GM23248 (cell line): ENCODE measurements at regions not wholly inside any gene's neighbourhood (a gene's known extent, or its start where the extent isn't known, plus 50 kb on each side); places are given as distances from the start of the nearest gene placed in this dataset.

Source experiments
- DNase-seq: peaks from one replicate; pipeline ENCODE4 v3.0.0-alpha.2; 2015
- H2AFZ ChIP-seq: fragments of 200-600 bp; sonication (generic); 2 replicates; pipeline ENCODE4 v1.6.1; 2016; ENCODE audit warnings: antibody characterized with exemption
- H3F3A ChIP-seq: fragments of 200-600 bp; sonication (generic); 2 replicates; pipeline ENCODE4 v1.6.1; 2016; ENCODE audit warnings: mild to moderate bottlenecking, antibody characterized with exemption, mixed run types; ENCODE audit not compliant: insufficient read depth
- H3K27ac ChIP-seq: fragments of 200-600 bp; sonication (generic); 2 replicates; pipeline ENCODE4 v1.5.1; 2016; ENCODE audit warnings: mild to moderate bottlenecking
- H3K27me3 ChIP-seq: fragments of 200-600 bp; sonication (generic); replicated peaks from 2 replicates; pipeline ENCODE4 v1.6.1; 2016; ENCODE audit warnings: mild to moderate bottlenecking; ENCODE audit not compliant: insufficient read depth
- H3K36me3 ChIP-seq: fragments of 200-600 bp; sonication (generic); 2 replicates; pipeline ENCODE4 v1.6.1; 2016; ENCODE audit warnings: low read depth, mild to moderate bottlenecking
- H3K4me1 ChIP-seq: fragments of 200-600 bp; sonication (generic); 2 replicates; pipeline ENCODE4 v1.6.1; 2016; ENCODE audit warnings: mild to moderate bottlenecking; ENCODE audit not compliant: insufficient read depth
- H3K4me2 ChIP-seq: fragments of 200-600 bp; sonication (generic); one replicate; pipeline ENCODE4 v1.6.1; 2016; ENCODE audit warnings: mild to moderate bottlenecking; ENCODE audit not compliant: unreplicated experiment
- H3K4me3 ChIP-seq: fragments of 200-600 bp; sonication (generic); 2 replicates; pipeline ENCODE4 v1.5.1; 2016; ENCODE audit warnings: mild to moderate bottlenecking
- H3K79me2 ChIP-seq: fragments of 200-600 bp; sonication (generic); 2 replicates; pipeline ENCODE4 v1.6.1; 2016; ENCODE audit warnings: mild to moderate bottlenecking; ENCODE audit not compliant: insufficient read depth
- H3K9ac ChIP-seq: fragments of 200-600 bp; sonication (generic); 2 replicates; pipeline ENCODE4 v1.6.1; 2016; ENCODE audit warnings: mild to moderate bottlenecking
- H3K9me2 ChIP-seq: fragments of 200-600 bp; sonication (generic); 2 replicates; pipeline ENCODE4 v1.6.1; 2016; ENCODE audit warnings: mixed run types, mild to moderate bottlenecking, moderate library complexity; ENCODE audit not compliant: insufficient read depth
- H3K9me3 ChIP-seq: fragments of 200-600 bp; sonication (generic); one replicate; pipeline ENCODE4 v1.6.1; 2017; ENCODE audit warnings: low read depth
- H4K20me1 ChIP-seq: fragments of 200-600 bp; sonication (generic); 2 replicates; pipeline ENCODE4 v1.6.0; 2016; ENCODE audit not compliant: insufficient read depth
- EZH2 ChIP-seq: fragments of 200-600 bp; sonication (generic); IDR thresholded peaks from 2 replicates; pipeline ENCODE4 v1.6.1; 2018; ENCODE audit warnings: antibody characterized with exemption, mild to moderate bottlenecking; ENCODE audit not compliant: insufficient read depth, poor library complexity, severe bottlenecking
- EZH2phosphoT487 ChIP-seq: fragments of 200-600 bp; sonication (generic); IDR thresholded peaks from 2 replicates; pipeline ENCODE4 v1.6.1; 2018; ENCODE audit warnings: antibody characterized with exemption, moderate library complexity, mild to moderate bottlenecking, low read depth; ENCODE audit not compliant: insufficient read depth
- WGBS, 2 experiments: methylation state at CpG; one replicate each; pipeline ENCODE4 v1.1.6; 2015 to 2017; ENCODE audit warnings: low lambda C conversion rate in 2 of 2, low coverage in 1 of 2; ENCODE audit errors: missing lambda C conversion rate in 2 of 2; 5-methylcytosine and 5-hydroxymethylcytosine counted together
- in situ Hi-C: fragments of 300-500 bp; cut with MboI; formaldehyde crosslinking; loops from 2 replicates; pipeline ENCODE4 v1.15.0; 2020

- Histone ChIP-seq H2AFZ (no peak overlapping the region), H3F3A (peaks cover 17% of the 10 kb centered on the region; the same call in 1 of the 2 replicates), H3K36me3 (no peaks in the 10 kb centered on the region), H3K4me3 (no peak overlapping the region), H3K9me2 (no peaks in the 10 kb centered on the region), H3K4me1 (peaks cover 21% of the 10 kb centered on the region), H3K27ac (no peak overlapping the region), H3K9ac (no peak overlapping the region), H3K79me2 (no peaks in the 10 kb centered on the region), H3K4me2 (no peak overlapping the region), H4K20me1 (no peaks in the 10 kb centered on the region), H3K9me3 (no peaks in the 10 kb centered on the region), H3K27me3 (no peaks in the 10 kb centered on the region)
- in situ Hi-C loops, result no loop called here
- no peak for DNase-seq
- TF ChIP-seq EZH2 (no peak), EZH2phosphoT487 (no peak)
These were observed 209.4 kb downstream of the LRIG3 start for GRCh38 chr12:58710901-58711300.

GRCh38 chr12:58711974-58712373 lies 208.3 kb downstream of the LRIG3 start:
- in situ Hi-C loops, result no loop called here
- Histone ChIP-seq H4K20me1 (no peaks in the 10 kb centered on the region), H3K4me2 (peak overlapping the region; percentile 60), H3K4me1 (peaks cover 21% of the 10 kb centered on the region), H3K27me3 (no peaks in the 10 kb centered on the region), H3K9me3 (no peaks in the 10 kb centered on the region), H3K9ac (no peak overlapping the region), H2AFZ (0 out of 2 replicates have a peak overlapping the region, but pooled peaks have one; percentile 8), H3K9me2 (no peaks in the 10 kb centered on the region), H3F3A (peaks cover 17% of the 10 kb centered on the region; the same call in 1 of the 2 replicates), H3K27ac (peak overlapping the region; percentile 31; the same call in 1 of the 2 replicates), H3K4me3 (0 out of 2 replicates have a peak overlapping the region, but pooled peaks have one; percentile 21), H3K79me2 (no peaks in the 10 kb centered on the region), H3K36me3 (no peaks in the 10 kb centered on the region)
- peak; percentile 73 for DNase-seq
- WGBS, 2 experiments, result 11 to 16% methylated on average over 4 of the region's 4 CpGs
- TF ChIP-seq EZH2phosphoT487, result no peak
- TF ChIP-seq EZH2, result no peak

- no peaks in the 10 kb centered on the region for H3K27me3 ChIP-seq
- in situ Hi-C loops, result no loop called here
- no peaks in the 10 kb centered on the region for H3K36me3 ChIP-seq
- H3K4me3 ChIP-seq, result no peak overlapping the region
- DNase-seq, result peak; percentile 15
- no peaks in the 10 kb centered on the region for H3K9me3 ChIP-seq
- H2AFZ ChIP-seq, result no peak overlapping the region
- H3K27ac ChIP-seq, result no peak overlapping the region
- H3K4me2 ChIP-seq, result no peak overlapping the region
- H4K20me1 ChIP-seq, result no peaks in the 10 kb centered on the region
- 95 to 100% methylated on average over 1 of the region's 1 CpG for WGBS, 2 experiments
- no peak overlapping the region for H3K9ac ChIP-seq
- peaks cover 21% of the 10 kb centered on the region for H3K4me1 ChIP-seq
- no peaks in the 10 kb centered on the region for H3K79me2 ChIP-seq
- TF ChIP-seq EZH2 (no peak), EZH2phosphoT487 (no peak)
- H3F3A ChIP-seq, result peaks cover 17% of the 10 kb centered on the region; the same call in 1 of the 2 replicates
- H3K9me2 ChIP-seq, result no peaks in the 10 kb centered on the region
These were observed 207.3 kb downstream of the LRIG3 start for GRCh38 chr12:58712976-58713375.

GRCh38 chr12:58719161-58719560 lies 201.1 kb downstream of the LRIG3 start:
- Histone ChIP-seq H3K9ac (no peak overlapping the region), H3K27me3 (no peaks in the 10 kb centered on the region), H3K4me2 (no peak overlapping the region), H3K4me3 (no peak overlapping the region), H4K20me1 (no peaks in the 10 kb centered on the region), H2AFZ (no peak overlapping the region), H3K9me2 (no peaks in the 10 kb centered on the region), H3K9me3 (no peaks in the 10 kb centered on the region), H3K36me3 (no peaks in the 10 kb centered on the region), H3F3A (no peaks in the 10 kb centered on the region), H3K27ac (no peak overlapping the region), H3K79me2 (no peaks in the 10 kb centered on the region), H3K4me1 (no peaks in the 10 kb centered on the region)
- TF ChIP-seq EZH2 (no peak), EZH2phosphoT487 (no peak)
- no peak for DNase-seq
- 61 to 72% methylated on average over 1 of the region's 1 CpG for WGBS, 2 experiments
- in situ Hi-C loops, result no loop called here

GRCh38 chr12:58720421-58720820 lies 199.9 kb downstream of the LRIG3 start:
- H3K4me3 ChIP-seq, result no peak overlapping the region
- no peak overlapping the region for H2AFZ ChIP-seq
- peak; percentile 10 for DNase-seq

More at GRCh38 chr12:58720421-58720820, 199.9 kb downstream of the LRIG3 start:
- Histone ChIP-seq H3K36me3 (no peaks in the 10 kb centered on the region), H3K27me3 (no peaks in the 10 kb centered on the region), H4K20me1 (no peaks in the 10 kb centered on the region), H3K27ac (no peak overlapping the region), H3K9ac (no peak overlapping the region), H3K9me3 (no peaks in the 10 kb centered on the region), H3K9me2 (no peaks in the 10 kb centered on the region), H3K4me2 (no peak overlapping the region), H3F3A (no peaks in the 10 kb centered on the region), H3K79me2 (no peaks in the 10 kb centered on the region), H3K4me1 (0 out of 2 replicates have a peak, but pooled peaks cover 2% of the 10 kb centered on the region)
- TF ChIP-seq EZH2phosphoT487 (no peak), EZH2 (no peak)
- in situ Hi-C loops, result no loop called here
